Transverse colon (tissue), 4 donors: ENCODE measurements at regions not wholly inside any gene's neighbourhood (a gene's known extent, or its start where the extent isn't known, plus 50 kb on each side); places are given as distances from the start of the nearest gene placed in this dataset.
"Not testable (repeated sequence)": the region's sequence is repeated elsewhere in the genome, so short reads cannot be mapped to it uniquely, and the experiment has no call there.

Source experiments
- EP300 ChIP-seq: sonication (generic); formaldehyde crosslinking; IDR thresholded peaks from one replicate; pipeline ENCODE4 v1.6.1; 2017; ENCODE audit warnings: antibody characterized with exemption, low read depth
- POLR2A ChIP-seq: fragments of 450-650 bp; IDR thresholded peaks from one replicate; pipeline ENCODE4 v1.6.1; 2016; ENCODE audit warnings: antibody characterized with exemption, mild to moderate bottlenecking, moderate library complexity
- POLR2AphosphoS5 ChIP-seq, 3 donors: sonication (generic); formaldehyde crosslinking; IDR thresholded peaks; one replicate each; pipeline ENCODE4 v1.6.1; 2016; ENCODE audit warnings: antibody characterized with exemption in 3 of 3
- TF ChIP-seq, protein P1 (sequence below), 5 experiments: fragments of 200-600 bp in 3 of 5; fragments of 450-650 bp in 2 of 5; sonication (generic) in 3 of 5; IDR thresholded peaks; 1 replicate in 2 of 5; 2 replicates in 3 of 5; pipeline ENCODE4 v1.5.1; 2016 to 2017; ENCODE audit warnings: antibody characterized with exemption in 5 of 5, inconsistent platforms in 3 of 5, mild to moderate bottlenecking in 2 of 5, moderate library complexity in 1 of 5

DNA sequence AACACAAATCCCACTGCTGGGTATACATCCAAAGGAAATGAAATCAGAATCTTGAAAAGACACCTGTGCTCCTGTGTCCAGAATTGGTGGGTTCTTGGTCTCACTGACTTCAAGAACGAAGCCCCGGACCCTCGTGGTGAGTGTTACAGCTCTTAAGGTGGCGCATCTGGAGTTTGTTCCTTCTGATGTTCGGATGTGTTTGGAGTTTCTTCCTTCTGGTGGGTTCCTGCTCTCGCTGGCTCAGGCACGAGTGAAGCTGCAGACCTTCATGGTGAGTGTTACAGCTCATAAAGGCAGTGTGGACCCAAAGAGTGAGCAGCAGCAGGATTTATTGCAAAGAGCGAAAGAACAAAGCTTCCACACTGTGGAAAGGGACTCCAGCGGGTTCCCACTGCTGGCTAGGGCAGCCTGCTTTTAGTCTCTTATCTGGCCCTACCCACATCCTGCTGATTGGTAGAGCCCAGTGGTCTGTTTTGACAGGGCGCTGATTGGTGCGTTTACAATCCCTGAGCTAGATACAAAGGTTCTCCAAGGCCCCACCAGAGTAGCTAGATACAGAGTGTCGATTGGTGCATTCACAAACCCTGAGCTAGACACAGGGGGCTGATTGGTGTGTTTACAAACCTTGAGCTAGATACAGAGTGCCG, 80.0 kb upstream of the RGPD4 start:
- TF ChIP-seq, protein P1, sequence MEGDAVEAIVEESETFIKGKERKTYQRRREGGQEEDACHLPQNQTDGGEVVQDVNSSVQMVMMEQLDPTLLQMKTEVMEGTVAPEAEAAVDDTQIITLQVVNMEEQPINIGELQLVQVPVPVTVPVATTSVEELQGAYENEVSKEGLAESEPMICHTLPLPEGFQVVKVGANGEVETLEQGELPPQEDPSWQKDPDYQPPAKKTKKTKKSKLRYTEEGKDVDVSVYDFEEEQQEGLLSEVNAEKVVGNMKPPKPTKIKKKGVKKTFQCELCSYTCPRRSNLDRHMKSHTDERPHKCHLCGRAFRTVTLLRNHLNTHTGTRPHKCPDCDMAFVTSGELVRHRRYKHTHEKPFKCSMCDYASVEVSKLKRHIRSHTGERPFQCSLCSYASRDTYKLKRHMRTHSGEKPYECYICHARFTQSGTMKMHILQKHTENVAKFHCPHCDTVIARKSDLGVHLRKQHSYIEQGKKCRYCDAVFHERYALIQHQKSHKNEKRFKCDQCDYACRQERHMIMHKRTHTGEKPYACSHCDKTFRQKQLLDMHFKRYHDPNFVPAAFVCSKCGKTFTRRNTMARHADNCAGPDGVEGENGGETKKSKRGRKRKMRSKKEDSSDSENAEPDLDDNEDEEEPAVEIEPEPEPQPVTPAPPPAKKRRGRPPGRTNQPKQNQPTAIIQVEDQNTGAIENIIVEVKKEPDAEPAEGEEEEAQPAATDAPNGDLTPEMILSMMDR (IDR thresholded peaks at IDR 0.05), result not testable (repeated sequence)
- not testable (repeated sequence) for TF ChIP-seq POLR2A; POLR2AphosphoS5 (IDR thresholded peaks at IDR 0.05); EP300
